ENCODE measurements at regions not wholly inside any gene's neighbourhood (a gene's known extent, or its start where the extent isn't known, plus 50 kb on each side); places are given as distances from the start of the nearest gene placed in this dataset.

DNA sequence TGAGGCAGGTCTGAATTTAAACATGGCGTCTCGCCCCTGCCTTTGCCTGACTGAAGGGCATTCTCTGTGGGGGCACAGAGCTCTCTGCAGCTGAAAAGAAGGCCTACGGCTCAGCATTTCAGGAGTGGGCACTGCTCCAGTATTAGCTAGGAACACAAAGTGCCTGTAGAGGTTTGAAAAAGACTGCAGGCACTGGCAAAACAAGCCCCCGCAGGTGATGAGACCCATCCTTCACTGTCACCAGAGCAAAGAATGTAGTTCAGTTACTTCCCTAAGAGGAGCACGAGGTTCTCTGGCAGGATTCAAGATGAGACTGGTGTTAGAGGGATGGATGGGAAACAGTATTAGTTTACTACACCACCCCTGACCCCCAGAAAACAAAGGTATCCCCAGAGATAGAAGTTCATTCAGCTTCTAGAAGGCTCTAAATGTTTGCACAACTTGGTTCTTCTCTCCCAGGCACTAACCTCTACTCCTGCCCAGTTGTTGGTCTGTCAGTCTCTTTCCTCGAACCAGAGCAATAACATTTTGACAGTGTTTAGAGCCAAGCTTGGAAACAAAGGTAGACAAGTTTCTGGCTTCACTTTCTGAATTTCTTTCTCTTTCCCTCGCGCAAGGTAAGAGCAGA is 101.9 kb upstream of the KCNE2 start:
- TF ChIP-seq, protein P1, sequence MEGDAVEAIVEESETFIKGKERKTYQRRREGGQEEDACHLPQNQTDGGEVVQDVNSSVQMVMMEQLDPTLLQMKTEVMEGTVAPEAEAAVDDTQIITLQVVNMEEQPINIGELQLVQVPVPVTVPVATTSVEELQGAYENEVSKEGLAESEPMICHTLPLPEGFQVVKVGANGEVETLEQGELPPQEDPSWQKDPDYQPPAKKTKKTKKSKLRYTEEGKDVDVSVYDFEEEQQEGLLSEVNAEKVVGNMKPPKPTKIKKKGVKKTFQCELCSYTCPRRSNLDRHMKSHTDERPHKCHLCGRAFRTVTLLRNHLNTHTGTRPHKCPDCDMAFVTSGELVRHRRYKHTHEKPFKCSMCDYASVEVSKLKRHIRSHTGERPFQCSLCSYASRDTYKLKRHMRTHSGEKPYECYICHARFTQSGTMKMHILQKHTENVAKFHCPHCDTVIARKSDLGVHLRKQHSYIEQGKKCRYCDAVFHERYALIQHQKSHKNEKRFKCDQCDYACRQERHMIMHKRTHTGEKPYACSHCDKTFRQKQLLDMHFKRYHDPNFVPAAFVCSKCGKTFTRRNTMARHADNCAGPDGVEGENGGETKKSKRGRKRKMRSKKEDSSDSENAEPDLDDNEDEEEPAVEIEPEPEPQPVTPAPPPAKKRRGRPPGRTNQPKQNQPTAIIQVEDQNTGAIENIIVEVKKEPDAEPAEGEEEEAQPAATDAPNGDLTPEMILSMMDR (IDR thresholded peaks at IDR 0.05) = no peak
- TF ChIP-seq EZH2 (IDR thresholded peaks at IDR 0.05; ENCODE audit: borderline replicate concordance, insufficient read depth, low read depth, low read length, poor library complexity, severe bottlenecking) = no peak

Data from B cell (primary cell).